ENCODE measurements at regions not wholly inside any gene's neighbourhood (a gene's known extent, or its start where the extent isn't known, plus 50 kb on each side); places are given as distances from the start of the nearest gene placed in this dataset.

DNA sequence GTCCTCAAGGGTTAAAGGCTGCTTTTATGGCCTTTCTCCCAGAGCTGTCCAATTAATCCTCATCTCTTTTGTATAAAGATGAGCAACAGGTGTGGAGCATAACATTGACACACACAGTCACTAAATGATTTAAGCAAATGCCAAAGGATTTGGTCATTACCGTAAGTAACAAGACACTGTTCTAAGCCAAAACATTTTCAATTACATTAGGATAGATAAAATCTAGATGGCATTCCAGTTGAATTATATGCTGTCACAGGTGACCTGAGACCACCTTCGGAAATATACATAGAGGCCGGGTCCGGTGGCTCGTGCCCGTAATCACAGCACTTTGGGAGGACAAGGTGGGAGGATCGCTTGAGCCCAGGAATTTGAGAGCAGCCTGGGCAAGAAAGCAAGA is 105.3 kb upstream of the UBE3A start:
- in situ Hi-C loops (cut with MboI; ENCODE audit: low sequenced_read_pairs): no loop called here
- Histone ChIP-seq H3K36me3 (ENCODE audit: control insufficient read depth, insufficient read depth, low read length) (no peaks in the 10 kb centered on the region), H2AK5ac (ENCODE audit: low read depth, low read length) (no peak overlapping the region), H3K23ac (ENCODE audit: low read depth, low read length) (no peak overlapping the region), H3K27me3 (ENCODE audit: control insufficient read depth, insufficient read depth, low read length) (no peaks in the 10 kb centered on the region), H3K4ac (ENCODE audit: low read depth, low read length) (no peak overlapping the region), H3K18ac (ENCODE audit: low read depth, low read length) (no peak overlapping the region), H3K79me1 (ENCODE audit: low read depth in 1 of 2, low read length in 2 of 2) (no peaks in the 10 kb centered on the region), H2BK120ac (ENCODE audit: low read depth, low read length) (no peak overlapping the region), H3K14ac (replicated peaks; ENCODE audit: low read depth, low read length) (no peak overlapping the region), H3K4me2 (ENCODE audit: low read depth, low read length) (no peak overlapping the region), H4K91ac (ENCODE audit: insufficient read depth, low read depth, low read length) (no peak overlapping the region), H2AK9ac (replicated peaks; ENCODE audit: low read depth, low read length, poor library complexity) (no peak overlapping the region), H4K20me1 (ENCODE audit: insufficient read depth, low read length) (no peaks in the 10 kb centered on the region), H3K56ac (ENCODE audit: extremely low read depth, insufficient read depth, low read length) (no peak overlapping the region), H2BK20ac (ENCODE audit: low read depth, low read length) (no peak overlapping the region), H2BK15ac (ENCODE audit: low read depth, low read length) (no peak overlapping the region), H4K8ac (ENCODE audit: low read depth in 2 of 2, low read length in 2 of 2) (no peak overlapping the region), H4K5ac (ENCODE audit: low read depth, low read length) (no peak overlapping the region), H3K9me3 (ENCODE audit: control insufficient read depth, insufficient read depth, low read length) (peaks cover 2% of the 10 kb centered on the region; the same call in 1 of the 2 replicates), H3K27ac (ENCODE audit: insufficient read depth, low read length) (no peak overlapping the region), H3K9me1 (ENCODE audit: insufficient read depth, low read length) (no peaks in the 10 kb centered on the region), H3K4me3 (ENCODE audit: insufficient read depth, low read depth, low read length) (no peak overlapping the region), H2AFZ (replicated peaks; ENCODE audit: low read length, poor library complexity) (no peak overlapping the region), H3K9ac (ENCODE audit: low read depth, low read length) (no peak overlapping the region), H2BK5ac (ENCODE audit: low read depth, low read length, poor library complexity, severe bottlenecking) (no peak overlapping the region), H3K4me1 (ENCODE audit: control insufficient read depth, insufficient read depth, low read length) (no peaks in the 10 kb centered on the region)
- ATAC-seq (ENCODE audit: low read depth) (no peak), DNase-seq (no peak)
- CTCF ChIA-PET: no interaction called here
- no TSS peak for BruUV-seq (replicated peaks)
- intact Hi-C loops (cut with micrococcal nuclease): no loop called here
- POLR2A ChIA-PET (ENCODE audit: unreplicated experiment): no interaction called here
- dilution Hi-C loops (cut with HindIII; ENCODE audit: low sequenced_read_pairs, unreplicated experiment): no loop called here
- WGBS, 2 experiments (ENCODE audit: extremely low coverage in 2 of 2, insufficient read length in 1 of 2): no CpG with 5 or more reads among the region's 7 CpGs
- TF ChIP-seq MAFK (IDR thresholded peaks at IDR 0.05; ENCODE audit: low read depth, low read length): no peak
- TF ChIP-seq RAD21 (IDR thresholded peaks at IDR 0.05; ENCODE audit: low read length): no peak
- TF ChIP-seq ELK1 (IDR thresholded peaks at IDR 0.05; ENCODE audit: borderline replicate concordance, low read depth, low read length): no peak
- no peak for TF ChIP-seq FOS (IDR thresholded peaks at IDR 0.05; ENCODE audit: low read depth, low read length)
- TF ChIP-seq SMC3 (IDR thresholded peaks at IDR 0.05; ENCODE audit: low read depth, low read length): no peak
- TF ChIP-seq, protein P1, sequence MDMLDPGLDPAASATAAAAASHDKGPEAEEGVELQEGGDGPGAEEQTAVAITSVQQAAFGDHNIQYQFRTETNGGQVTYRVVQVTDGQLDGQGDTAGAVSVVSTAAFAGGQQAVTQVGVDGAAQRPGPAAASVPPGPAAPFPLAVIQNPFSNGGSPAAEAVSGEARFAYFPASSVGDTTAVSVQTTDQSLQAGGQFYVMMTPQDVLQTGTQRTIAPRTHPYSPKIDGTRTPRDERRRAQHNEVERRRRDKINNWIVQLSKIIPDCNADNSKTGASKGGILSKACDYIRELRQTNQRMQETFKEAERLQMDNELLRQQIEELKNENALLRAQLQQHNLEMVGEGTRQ (IDR thresholded peaks at IDR 0.05; ENCODE audit: low read depth, low read length): no peak
- TF ChIP-seq CEBPB (IDR thresholded peaks at IDR 0.05; ENCODE audit: low read depth, low read length): no peak
- TF ChIP-seq RFX5 (IDR thresholded peaks at IDR 0.05; ENCODE audit: low read depth, low read length): no peak
- TF ChIP-seq MXI1 (IDR thresholded peaks at IDR 0.05; ENCODE audit: borderline replicate concordance, low read depth, low read length): no peak
- no peak for TF ChIP-seq POLR2A (IDR thresholded peaks at IDR 0.05; ENCODE audit: low read depth, low read length)
- no peak for TF ChIP-seq CHD1 (IDR thresholded peaks at IDR 0.05; ENCODE audit: low read depth, low read length)
- TF ChIP-seq MAZ (IDR thresholded peaks at IDR 0.05; ENCODE audit: borderline replicate concordance, low read depth, low read length): no peak
- no peak for TF ChIP-seq BHLHE40 (IDR thresholded peaks at IDR 0.05; ENCODE audit: low read depth, low read length)
- no peak for TF ChIP-seq CTCF (conservative IDR thresholded peaks at IDR 0.05; ENCODE audit: low read depth, low read length)
- no peak for TF ChIP-seq RCOR1 (IDR thresholded peaks at IDR 0.05; ENCODE audit: insufficient replicate concordance, low read length)
- no peak for TF ChIP-seq NFE2L2 (IDR thresholded peaks at IDR 0.05; ENCODE audit: low read depth, low read length)

Measured in IMR-90 (cell line).